Neuronal stem cell (in vitro differentiated cells): ENCODE measurements at regions not wholly inside any gene's neighbourhood (a gene's known extent, or its start where the extent isn't known, plus 50 kb on each side); places are given as distances from the start of the nearest gene placed in this dataset.
A peak's percentile ranks its signal among the peaks of the same experiment; 100 is the strongest.

Experiments used
- DNase-seq: peaks from one replicate; pipeline ENCODE4 v3.0.0-alpha.2; 2013; ENCODE audit warnings: low spot score
- H2AFZ ChIP-seq: one replicate; pipeline ENCODE4 v1.6.1; 2013; ENCODE audit warnings: mild to moderate bottlenecking, low read length, inconsistent platforms
- H2AK5ac ChIP-seq: 2 replicates; pipeline ENCODE4 v1.6.1; 2013; ENCODE audit warnings: low read depth, mild to moderate bottlenecking, inconsistent platforms, low read length, moderate library complexity, mixed read lengths
- H2BK120ac ChIP-seq: 2 replicates; pipeline ENCODE4 v1.6.1; 2013; ENCODE audit warnings: low read depth, mild to moderate bottlenecking, inconsistent platforms, low read length, moderate library complexity, mixed read lengths
- H2BK12ac ChIP-seq: one replicate; pipeline ENCODE4 v1.6.1; 2013; ENCODE audit warnings: low read length, inconsistent platforms
- H2BK15ac ChIP-seq: 2 replicates; pipeline ENCODE4 v1.6.1; 2013; ENCODE audit warnings: mild to moderate bottlenecking, low read length, inconsistent platforms, mixed read lengths
- H2BK5ac ChIP-seq: one replicate; pipeline ENCODE4 v1.6.1; 2013; ENCODE audit warnings: inconsistent platforms, mild to moderate bottlenecking, low read length, moderate library complexity
- H3K14ac ChIP-seq: one replicate; pipeline ENCODE4 v1.6.1; 2013; ENCODE audit warnings: low read length, inconsistent platforms
- H3K18ac ChIP-seq: 2 replicates; pipeline ENCODE4 v1.6.1; 2013; ENCODE audit warnings: low read length, inconsistent platforms
- H3K23ac ChIP-seq: 2 replicates; pipeline ENCODE4 v1.6.1; 2013; ENCODE audit warnings: low read depth, mild to moderate bottlenecking, mixed read lengths, low read length, inconsistent platforms; ENCODE audit not compliant: poor library complexity
- H3K27ac ChIP-seq: replicated peaks from 3 replicates; pipeline ENCODE4 v1.5.1; 2013; ENCODE audit warnings: low read length, inconsistent platforms
- H3K27me3 ChIP-seq, 3 experiments: 2 replicates each; pipeline ENCODE4 v1.6.1; 2013; ENCODE audit warnings: low read length in 3 of 3, mild to moderate bottlenecking in 2 of 3, inconsistent platforms in 1 of 3, low read depth in 1 of 3, mixed read lengths in 1 of 3, moderate library complexity in 1 of 3; ENCODE audit not compliant: control insufficient read depth in 3 of 3, insufficient read depth in 3 of 3
- H3K36me3 ChIP-seq, 2 donors: replicated peaks in 1 of 2; 2 replicates each; pipeline ENCODE4 v1.6.1; 2013; ENCODE audit warnings: low read length in 2 of 2; ENCODE audit not compliant: control insufficient read depth in 2 of 2, insufficient read depth in 2 of 2
- H3K4ac ChIP-seq: 2 replicates; pipeline ENCODE4 v1.6.1; 2013; ENCODE audit warnings: inconsistent platforms, mild to moderate bottlenecking, low read length, moderate library complexity
- H3K4me1 ChIP-seq, 2 donors: 1 replicate in 1 of 2; 2 replicates in 1 of 2; pipeline ENCODE4 v1.6.1; 2013; ENCODE audit warnings: low read length in 2 of 2, low read depth in 1 of 2; ENCODE audit not compliant: control insufficient read depth in 2 of 2, insufficient read depth in 1 of 2
- H3K4me2 ChIP-seq: one replicate; pipeline ENCODE4 v1.6.1; 2013; ENCODE audit warnings: mild to moderate bottlenecking, low read length, inconsistent platforms; ENCODE audit not compliant: insufficient read depth, poor library complexity, severe bottlenecking
- H3K4me3 ChIP-seq, 2 donors: 2 replicates each; pipeline ENCODE4 v1.5.1; 2013; ENCODE audit warnings: low read length in 2 of 2, mild to moderate bottlenecking in 2 of 2, inconsistent platforms in 1 of 2, moderate library complexity in 1 of 2
- H3K79me1 ChIP-seq: one replicate; pipeline ENCODE4 v1.6.1; 2013; ENCODE audit warnings: low read depth, mild to moderate bottlenecking, inconsistent platforms, low read length, moderate library complexity
- H3K9ac ChIP-seq: one replicate; pipeline ENCODE4 v1.6.1; 2013; ENCODE audit warnings: mild to moderate bottlenecking, low read depth, low read length, inconsistent platforms; ENCODE audit not compliant: poor library complexity
- H3K9me3 ChIP-seq, 2 donors: replicated peaks in 1 of 2; 2 replicates each; pipeline versions ENCODE3 to v1.6.1; 2013; ENCODE audit warnings: low read length in 2 of 2, mild to moderate bottlenecking in 2 of 2, inconsistent platforms in 1 of 2, low read depth in 1 of 2, mixed read lengths in 1 of 2, moderate library complexity in 1 of 2; ENCODE audit not compliant: control insufficient read depth in 2 of 2, insufficient read depth in 1 of 2
- H4K8ac ChIP-seq: one replicate; pipeline ENCODE4 v1.6.1; 2013; ENCODE audit warnings: low read depth, mild to moderate bottlenecking, inconsistent platforms, low read length, moderate library complexity
- H4K91ac ChIP-seq: one replicate; pipeline ENCODE4 v1.6.1; 2013; ENCODE audit warnings: low read length, low read depth, mild to moderate bottlenecking, inconsistent platforms; ENCODE audit not compliant: poor library complexity
- WGBS, 2 donors: extraction: QIAGEN DNeasy Blood & Tissue Kit; methylation state at CpG; one replicate each; pipeline ENCODE4 v1.1.7; 2013; ENCODE audit warnings: missing lambda C conversion rate in 2 of 2, mixed read lengths in 1 of 2; ENCODE audit not compliant: insufficient read length in 2 of 2, insufficient replicate concordance in 1 of 2; ENCODE audit errors: extremely low coverage in 2 of 2; 5-methylcytosine and 5-hydroxymethylcytosine counted together

- Histone ChIP-seq H3K79me1 (no peaks in the 10 kb centered on the region), H3K4ac (no peak overlapping the region), H2AK5ac (no peak overlapping the region), H2BK120ac (no peak overlapping the region), H3K4me1 (peaks cover 0 to 8% of the 10 kb centered on the region in 2 donors), H3K27ac (no peak overlapping the region), H3K23ac (no peak overlapping the region), H4K91ac (no peak overlapping the region), H3K9ac (no peak overlapping the region), H2AFZ (no peak overlapping the region), H2BK5ac (no peak overlapping the region), H3K36me3 (no peaks in the 10 kb centered on the region), H3K27me3 (no peaks in the 10 kb centered on the region), H3K4me3 (no peak overlapping the region), H4K8ac (no peak overlapping the region), H3K9me3 (no peaks in the 10 kb centered on the region), H2BK12ac (no peak overlapping the region), H3K4me2 (no peak overlapping the region), H3K14ac (no peak overlapping the region), H3K18ac (no peak overlapping the region), H2BK15ac (no peak overlapping the region)
- DNase-seq: no peak
- WGBS, 2 donors: no CpG with 5 or more reads among the region's 3 CpGs
Observed at GRCh38 chr1:114234408-114235124, 80.9 kb upstream of the SYT6 start.

- no peak overlapping the region for H3K4me3 ChIP-seq
- no CpG with 5 or more reads among the region's 6 CpGs for WGBS, 2 donors
Observed at GRCh38 chr1:114232691-114233090, 79.0 kb upstream of the SYT6 start.

GRCh38 chr1:114231301-114231700, 77.6 kb upstream of the SYT6 start:
- Histone ChIP-seq H2AFZ (no peak overlapping the region), H3K4me2 (no peak overlapping the region), H3K79me1 (no peaks in the 10 kb centered on the region), H3K27ac (no peak overlapping the region), H3K23ac (no peak overlapping the region), H3K4me3 (no peak overlapping the region), H2BK120ac (no peak overlapping the region), H3K14ac (no peak overlapping the region), H3K4me1 (peaks cover 0 to 8% of the 10 kb centered on the region in 2 donors), H2BK5ac (no peak overlapping the region), H2AK5ac (no peak overlapping the region), H4K91ac (no peak overlapping the region), H3K9me3 (no peaks in the 10 kb centered on the region), H2BK12ac (no peak overlapping the region), H3K27me3 (no peaks in the 10 kb centered on the region), H3K18ac (peak overlapping the region; percentile 22), H3K4ac (no peak overlapping the region), H2BK15ac (no peak overlapping the region), H4K8ac (no peak overlapping the region), H3K36me3 (no peaks in the 10 kb centered on the region), H3K9ac (no peak overlapping the region)
- WGBS, 2 donors: no CpG with 5 or more reads among the region's 4 CpGs
- DNase-seq: no peak

More at GRCh38 chr1:114232691-114233090, 79.0 kb upstream of the SYT6 start:
- H3K27me3 ChIP-seq: no peaks in the 10 kb centered on the region
- no peak overlapping the region for H2BK5ac ChIP-seq
- no peak overlapping the region for H3K18ac ChIP-seq
- H3K79me1 ChIP-seq: no peaks in the 10 kb centered on the region
- H3K23ac ChIP-seq: no peak overlapping the region
- no peak overlapping the region for H3K4me2 ChIP-seq
- no peak overlapping the region for H4K8ac ChIP-seq
- no peak overlapping the region for H3K9ac ChIP-seq
- H4K91ac ChIP-seq: no peak overlapping the region
- no peak for DNase-seq
- H3K4me1 ChIP-seq: peaks cover 0 to 8% of the 10 kb centered on the region in 2 donors
- H3K27ac ChIP-seq: no peak overlapping the region
- H3K4ac ChIP-seq: no peak overlapping the region
- no peak overlapping the region for H2BK120ac ChIP-seq
- H2AFZ ChIP-seq: no peak overlapping the region
- H2AK5ac ChIP-seq: no peak overlapping the region
- no peak overlapping the region for H2BK15ac ChIP-seq
- H3K9me3 ChIP-seq: no peaks in the 10 kb centered on the region
- H3K14ac ChIP-seq: peak overlapping the region; percentile 49
- H2BK12ac ChIP-seq: no peak overlapping the region
- H3K36me3 ChIP-seq: no peaks in the 10 kb centered on the region

GRCh38 chr1:114229368-114229767, 75.7 kb upstream of the SYT6 start:
- Histone ChIP-seq H3K79me1 (no peaks in the 10 kb centered on the region), H3K9me3 (no peaks in the 10 kb centered on the region), H2BK15ac (peak overlapping the region; percentile 3), H3K4me2 (no peak overlapping the region), H3K4ac (no peak overlapping the region), H3K18ac (no peak overlapping the region), H3K4me1 (peaks cover 0 to 11% of the 10 kb centered on the region in 2 donors), H3K23ac (no peak overlapping the region), H2AFZ (no peak overlapping the region), H3K9ac (no peak overlapping the region), H2BK12ac (no peak overlapping the region), H4K8ac (no peak overlapping the region), H3K27me3 (no peaks in the 10 kb centered on the region), H3K14ac (no peak overlapping the region), H4K91ac (no peak overlapping the region), H3K27ac (no peak overlapping the region), H2BK120ac (no peak overlapping the region), H2BK5ac (no peak overlapping the region), H3K4me3 (no peak overlapping the region), H3K36me3 (no peaks in the 10 kb centered on the region), H2AK5ac (no peak overlapping the region)
- no CpG with 5 or more reads among the region's 7 CpGs for WGBS, 2 donors
- no peak for DNase-seq
